Adrenal gland (tissue), 5 donors: ENCODE measurements at regions not wholly inside any gene's neighbourhood (a gene's known extent, or its start where the extent isn't known, plus 50 kb on each side); places are given as distances from the start of the nearest gene placed in this dataset.

Source experiments
- CTCF ChIP-seq, 6 experiments: fragments of 450-650 bp in 4 of 6; fragments of 200-600 bp in 2 of 6; sonication (generic) in 1 of 6; IDR thresholded peaks; 1 replicate in 5 of 6; 2 replicates in 1 of 6; pipeline versions ENCODE4 v1.5.1 to v1.8.0; 2016 to 2021; ENCODE audit warnings: antibody characterized with exemption in 6 of 6, mild to moderate bottlenecking in 2 of 6, moderate library complexity in 1 of 6
- POLR2A ChIP-seq, 2 donors: fragments of 450-650 bp; IDR thresholded peaks; one replicate each; pipeline ENCODE4 v1.6.1; 2017; ENCODE audit warnings: antibody characterized with exemption in 2 of 2, mild to moderate bottlenecking in 2 of 2, moderate library complexity in 1 of 2
- donor health status: DM: no; HTN: no; CAD: no.

- TF ChIP-seq CTCF (IDR thresholded peaks at IDR 0.05) (no peak), POLR2A (IDR thresholded peaks at IDR 0.05) (no peak)
Measured at GRCh38 chr18:50472941-50473340, 86.9 kb upstream of the MAPK4 start.
